ENCODE measurements at regions not wholly inside any gene's neighbourhood (a gene's known extent, or its start where the extent isn't known, plus 50 kb on each side); places are given as distances from the start of the nearest gene placed in this dataset.

- CTCF ChIA-PET = interaction anchor here (1.6 kb wide), 1 partner anchor 22 kb away, joined by 5 read pairs; no protein-coding TSS in a partner anchor
- Mint-ChIP-seq H3K4me1 (no peaks in the 10 kb centered on the region), H3K4me3 (no peak overlapping the region), H3K27ac (no peak overlapping the region), H3K9me3 (ENCODE audit: insufficient read depth) (no peaks in the 10 kb centered on the region), H3K27me3 (peaks cover 4% of the 10 kb centered on the region)
- POLR2A ChIA-PET = no interaction called here
- Histone ChIP-seq H3K4me2 (replicated peaks; ENCODE audit: low read depth, low read length, poor library complexity, severe bottlenecking) (no peak overlapping the region), H3K27ac (ENCODE audit: low read length in 2 of 2) (no peak overlapping the region), H3K36me3 (replicated peaks in 1 of 2; ENCODE audit: control extremely low read depth in 1 of 2, control insufficient read depth in 1 of 2, extremely low read depth in 1 of 2, insufficient read depth in 2 of 2, low read length in 1 of 2) (no peaks in the 10 kb centered on the region), H3K4me3 (ENCODE audit: control extremely low read depth in 1 of 5, extremely low read depth in 1 of 5, insufficient read depth in 1 of 5, low read depth in 2 of 5, low read length in 4 of 5) (no peak overlapping the region), H3K9me3 (ENCODE audit: control extremely low read depth in 1 of 3, control insufficient read depth in 2 of 3, insufficient read depth in 1 of 3, low read length in 2 of 3) (no peaks in the 10 kb centered on the region), H3K9ac (ENCODE audit: low read length) (no peak overlapping the region), H3K79me2 (ENCODE audit: control insufficient read depth, insufficient read depth, low read length) (no peaks in the 10 kb centered on the region), H3K4me1 (ENCODE audit: control insufficient read depth in 2 of 2, insufficient read depth in 2 of 2, low read length in 2 of 2) (no peaks in the 10 kb centered on the region), H3K27me3 (replicated peaks in 1 of 4; ENCODE audit: control extremely low read depth in 1 of 4, control insufficient read depth in 3 of 4, insufficient read depth in 4 of 4, low read length in 3 of 4) (peaks cover 0 to 5% (median 0%) of the 10 kb centered on the region in 4 experiments), H2AFZ (ENCODE audit: insufficient read depth, low read depth, low read length, poor library complexity, severe bottlenecking) (no peak overlapping the region), H4K20me1 (ENCODE audit: control insufficient read depth, insufficient read depth, low read length, poor library complexity, severe bottlenecking) (no peaks in the 10 kb centered on the region)
- DNase-seq (no peak), ATAC-seq (ENCODE audit: low read depth) (no peak)
- TF ChIP-seq EZH2 (IDR thresholded peaks at IDR 0.05; ENCODE audit: borderline replicate concordance, insufficient read depth, low read depth, low read length, poor library complexity, severe bottlenecking) = no peak
- TF ChIP-seq, protein P1, sequence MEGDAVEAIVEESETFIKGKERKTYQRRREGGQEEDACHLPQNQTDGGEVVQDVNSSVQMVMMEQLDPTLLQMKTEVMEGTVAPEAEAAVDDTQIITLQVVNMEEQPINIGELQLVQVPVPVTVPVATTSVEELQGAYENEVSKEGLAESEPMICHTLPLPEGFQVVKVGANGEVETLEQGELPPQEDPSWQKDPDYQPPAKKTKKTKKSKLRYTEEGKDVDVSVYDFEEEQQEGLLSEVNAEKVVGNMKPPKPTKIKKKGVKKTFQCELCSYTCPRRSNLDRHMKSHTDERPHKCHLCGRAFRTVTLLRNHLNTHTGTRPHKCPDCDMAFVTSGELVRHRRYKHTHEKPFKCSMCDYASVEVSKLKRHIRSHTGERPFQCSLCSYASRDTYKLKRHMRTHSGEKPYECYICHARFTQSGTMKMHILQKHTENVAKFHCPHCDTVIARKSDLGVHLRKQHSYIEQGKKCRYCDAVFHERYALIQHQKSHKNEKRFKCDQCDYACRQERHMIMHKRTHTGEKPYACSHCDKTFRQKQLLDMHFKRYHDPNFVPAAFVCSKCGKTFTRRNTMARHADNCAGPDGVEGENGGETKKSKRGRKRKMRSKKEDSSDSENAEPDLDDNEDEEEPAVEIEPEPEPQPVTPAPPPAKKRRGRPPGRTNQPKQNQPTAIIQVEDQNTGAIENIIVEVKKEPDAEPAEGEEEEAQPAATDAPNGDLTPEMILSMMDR (IDR thresholded peaks at IDR 0.05) = no peak
- intact Hi-C loops (cut with micrococcal nuclease) = no loop called here
These were observed 115.1 kb upstream of the MTAP start for GRCh38 chr9:21687351-21687750.

- no peaks in the 10 kb centered on the region for H3K36me3 ChIP-seq (replicated peaks in 1 of 2; ENCODE audit: control extremely low read depth in 1 of 2, control insufficient read depth in 1 of 2, extremely low read depth in 1 of 2, insufficient read depth in 2 of 2, low read length in 1 of 2)
- no peak overlapping the region for H2AFZ ChIP-seq (ENCODE audit: insufficient read depth, low read depth, low read length, poor library complexity, severe bottlenecking)
- Mint-ChIP-seq H3K4me1 (no peaks in the 10 kb centered on the region), H3K27ac (no peak overlapping the region), H3K27me3 (peaks cover 4% of the 10 kb centered on the region), H3K4me3 (no peak overlapping the region), H3K9me3 (ENCODE audit: insufficient read depth) (no peaks in the 10 kb centered on the region)
- H3K4me3 ChIP-seq (ENCODE audit: control extremely low read depth in 1 of 5, extremely low read depth in 1 of 5, insufficient read depth in 1 of 5, low read depth in 2 of 5, low read length in 4 of 5) = no peak overlapping the region
- CTCF ChIA-PET = interaction anchor here (1.2 to 1.6 kb wide), 2 partner anchors 21 kb away, joined by 4 to 5 read pairs; no protein-coding TSS in a partner anchor
- no peaks in the 10 kb centered on the region for H3K79me2 ChIP-seq (ENCODE audit: control insufficient read depth, insufficient read depth, low read length)
- peaks cover 0 to 5% (median 0%) of the 10 kb centered on the region in 4 experiments for H3K27me3 ChIP-seq (replicated peaks in 1 of 4; ENCODE audit: control extremely low read depth in 1 of 4, control insufficient read depth in 3 of 4, insufficient read depth in 4 of 4, low read length in 3 of 4)
- no peaks in the 10 kb centered on the region for H4K20me1 ChIP-seq (ENCODE audit: control insufficient read depth, insufficient read depth, low read length, poor library complexity, severe bottlenecking)
- no peak overlapping the region for H3K9ac ChIP-seq (ENCODE audit: low read length)
- no peaks in the 10 kb centered on the region for H3K9me3 ChIP-seq (ENCODE audit: control extremely low read depth in 1 of 3, control insufficient read depth in 2 of 3, insufficient read depth in 1 of 3, low read length in 2 of 3)
- no peak for DNase-seq
- no peaks in the 10 kb centered on the region for H3K4me1 ChIP-seq (ENCODE audit: control insufficient read depth in 2 of 2, insufficient read depth in 2 of 2, low read length in 2 of 2)
- intact Hi-C loops (cut with micrococcal nuclease) = no loop called here
- H3K4me2 ChIP-seq (replicated peaks; ENCODE audit: low read depth, low read length, poor library complexity, severe bottlenecking) = no peak overlapping the region
- POLR2A ChIA-PET = no interaction called here
- TF ChIP-seq, protein P1 (IDR thresholded peaks at IDR 0.05) = no peak
- no peak for TF ChIP-seq EZH2 (IDR thresholded peaks at IDR 0.05; ENCODE audit: borderline replicate concordance, insufficient read depth, low read depth, low read length, poor library complexity, severe bottlenecking)
- ATAC-seq (ENCODE audit: low read depth) = no peak
- no peak overlapping the region for H3K27ac ChIP-seq (ENCODE audit: low read length in 2 of 2)
- 85% methylated on average over 5 of the region's 8 CpGs for WGBS (ENCODE audit: insufficient coverage)
These were observed 114.0 kb upstream of the MTAP start for GRCh38 chr9:21688108-21689102.
